SK-N-SH treated with all-trans-retinoic acid at 6 μM for 48 hours (cell line): ENCODE measurements at regions not wholly inside any gene's neighbourhood (a gene's known extent, or its start where the extent isn't known, plus 50 kb on each side); places are given as distances from the start of the nearest gene placed in this dataset.

Experiments
- ATAC-seq: fragments of 200-7000 bp; cut with Tn5 transposase; 3 replicates; pipeline ENCODE4 v1.9.1; 2020; ENCODE audit warnings: mild to moderate bottlenecking, moderate library complexity
- ARNTL ChIP-seq: fragments of 450-650 bp; formaldehyde crosslinking; IDR thresholded peaks from 2 replicates; pipeline ENCODE4 v1.5.0; 2020; ENCODE audit warnings: low read depth, mild to moderate bottlenecking, moderate library complexity, borderline replicate concordance
- BACH2 ChIP-seq: fragments of 250-450 bp; sonication (Bioruptor Pico); IDR thresholded peaks from 2 replicates; pipeline ENCODE4 v1.9.0; 2021; ENCODE audit warnings: mild to moderate bottlenecking, borderline replicate concordance
- CREB5 ChIP-seq: fragments of 250-450 bp; sonication (Bioruptor Pico); IDR thresholded peaks from 2 replicates; pipeline ENCODE4 v1.5.1; 2020; ENCODE audit warnings: low read depth, mild to moderate bottlenecking, moderate library complexity
- CSDC2 ChIP-seq: fragments of 250-450 bp; sonication (Bioruptor Pico); IDR thresholded peaks from 2 replicates; pipeline ENCODE4 v1.5.0; 2020; ENCODE audit warnings: mild to moderate bottlenecking, moderate library complexity
- CSRNP3 ChIP-seq: fragments of 250-450 bp; sonication (Bioruptor Pico); IDR thresholded peaks from 2 replicates; pipeline ENCODE4 v1.5.1; 2021; ENCODE audit warnings: mild to moderate bottlenecking, moderate library complexity
- GLIS3 ChIP-seq: fragments of 250-450 bp; sonication (Bioruptor Pico); IDR thresholded peaks from 2 replicates; pipeline ENCODE4 v1.5.0; 2020; ENCODE audit warnings: mild to moderate bottlenecking, moderate library complexity
- ISL1 ChIP-seq: fragments of 250-450 bp; sonication (Bioruptor Pico); IDR thresholded peaks from 2 replicates; pipeline ENCODE4 v2.1.2; 2022; ENCODE audit warnings: mild to moderate bottlenecking, moderate library complexity
- OSR1 ChIP-seq: fragments of 250-450 bp; sonication (Bioruptor Pico); IDR thresholded peaks from 2 replicates; pipeline ENCODE4 v1.8.0; 2022; ENCODE audit warnings: moderate library complexity, mild to moderate bottlenecking, inconsistent platforms
- POU6F1 ChIP-seq: fragments of 250-450 bp; sonication (Bioruptor Pico); IDR thresholded peaks from 2 replicates; pipeline ENCODE4 v1.8.0; 2021; ENCODE audit warnings: low read depth, mild to moderate bottlenecking, moderate library complexity, borderline replicate concordance
- PPARA ChIP-seq: fragments of 250-450 bp; sonication (Bioruptor Pico); IDR thresholded peaks from 2 replicates; pipeline ENCODE4 v1.5.0; 2020; ENCODE audit warnings: mild to moderate bottlenecking, borderline replicate concordance
- SNAI2 ChIP-seq: fragments of 250-450 bp; sonication (Bioruptor Pico); IDR thresholded peaks from 2 replicates; pipeline ENCODE4 v1.5.0; 2020; ENCODE audit warnings: mild to moderate bottlenecking, moderate library complexity
- TCF4 ChIP-seq: fragments of 250-450 bp; sonication (Bioruptor Pico); IDR thresholded peaks from 2 replicates; pipeline ENCODE4 v1.8.0; 2021; ENCODE audit warnings: mild to moderate bottlenecking, moderate library complexity, borderline replicate concordance
- TOX ChIP-seq: fragments of 250-450 bp; sonication (Bioruptor Pico); IDR thresholded peaks from 2 replicates; pipeline ENCODE4 v1.8.0; 2021; ENCODE audit warnings: mild to moderate bottlenecking, moderate library complexity, borderline replicate concordance
- TSHZ2 ChIP-seq: fragments of 250-450 bp; sonication (Bioruptor Pico); IDR thresholded peaks from 2 replicates; pipeline ENCODE4 v1.5.0; 2020; ENCODE audit warnings: mild to moderate bottlenecking, moderate library complexity
- ZFP30 ChIP-seq: fragments of 450-650 bp; formaldehyde crosslinking; IDR thresholded peaks from 2 replicates; pipeline ENCODE4 v1.5.0; 2022; ENCODE audit warnings: mild to moderate bottlenecking, moderate library complexity
- ZNF565 ChIP-seq: fragments of 450-650 bp; formaldehyde crosslinking; conservative IDR thresholded peaks from 2 replicates; pipeline ENCODE4 v1.5.0; 2020; ENCODE audit warnings: low read depth, mild to moderate bottlenecking, moderate library complexity
- ZNF70 ChIP-seq: fragments of 450-650 bp; formaldehyde crosslinking; IDR thresholded peaks from 2 replicates; pipeline ENCODE4 v1.5.0; 2020; ENCODE audit warnings: mild to moderate bottlenecking, moderate library complexity

- ATAC-seq, result no peak
- TF ChIP-seq SNAI2 (no peak), TOX (CRISPR knock-in tag) (no peak), ZNF565 (no peak), POU6F1 (CRISPR knock-in tag) (no peak), ZNF70 (CRISPR knock-in tag) (no peak), CSRNP3 (CRISPR knock-in tag) (no peak), BACH2 (CRISPR knock-in tag) (no peak), ISL1 (no peak), CREB5 (CRISPR knock-in tag) (no peak), TCF4 (CRISPR knock-in tag) (no peak)
Observed at GRCh38 chr2:226020956-226021355, 621.4 kb downstream of the NYAP2 start.

GRCh38 chr2:226020176-226020575 lies 620.7 kb downstream of the NYAP2 start:
- ATAC-seq, result no peak

More at GRCh38 chr2:226020176-226020575, 620.7 kb downstream of the NYAP2 start:
- TF ChIP-seq OSR1 (CRISPR knock-in tag) (no peak), GLIS3 (CRISPR knock-in tag) (no peak), CSDC2 (CRISPR knock-in tag) (no peak), POU6F1 (CRISPR knock-in tag) (no peak), TSHZ2 (CRISPR knock-in tag) (no peak), ZFP30 (CRISPR knock-in tag) (no peak), TCF4 (CRISPR knock-in tag) (no peak), ZNF70 (CRISPR knock-in tag) (no peak), BACH2 (CRISPR knock-in tag) (no peak), PPARA (CRISPR knock-in tag) (no peak), CREB5 (CRISPR knock-in tag) (no peak), ISL1 (no peak), CSRNP3 (CRISPR knock-in tag) (no peak), ARNTL (CRISPR knock-in tag) (no peak)
